GM18505 (cell line): ENCODE measurements at regions not wholly inside any gene's neighbourhood (a gene's known extent, or its start where the extent isn't known, plus 50 kb on each side); places are given as distances from the start of the nearest gene placed in this dataset.

Experiments used
- ATAC-seq: cut with Tn5 transposase; IDR thresholded peaks from one replicate; pipeline ENCODE4 v1.9.1; 2021; ENCODE audit not compliant: unreplicated experiment
- POLR2A ChIP-seq: IDR thresholded peaks from 4 replicates; pipeline ENCODE4 v1.6.1; 2011; ENCODE audit warnings: borderline replicate concordance; ENCODE audit not compliant: insufficient read depth, insufficient read length; ENCODE audit errors: extremely low read depth

DNA sequence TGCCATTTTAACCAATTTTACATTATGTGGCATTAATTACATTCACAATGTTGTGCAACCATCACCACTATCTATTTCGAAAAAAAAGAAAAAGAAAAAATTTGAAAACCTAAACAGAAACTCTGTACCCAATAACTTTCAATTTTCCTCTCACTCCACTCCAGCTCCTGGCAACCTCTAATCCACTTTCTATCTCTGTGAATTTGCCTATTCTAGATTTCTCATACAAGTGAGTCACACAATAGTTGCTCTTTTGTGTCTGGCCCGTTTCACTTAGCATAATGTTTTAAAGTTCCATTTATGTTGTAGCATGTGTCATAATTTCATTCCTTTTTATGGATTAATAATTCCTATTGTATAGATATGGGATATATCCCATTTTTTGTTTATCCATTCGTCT lies 53.3 kb upstream of the TBC1D5 start:
- ATAC-seq, result no peak

GRCh38 chr3:17795280-17795679 lies 52.8 kb upstream of the TBC1D5 start:
- no peak for ATAC-seq
- TF ChIP-seq POLR2A, result no peak

More for the DNA sequence above, 53.3 kb upstream of the TBC1D5 start:
- TF ChIP-seq POLR2A, result no peak

GRCh38 chr3:17793542-17794195 lies 51.2 kb upstream of the TBC1D5 start:
- no peak for ATAC-seq
- no peak for TF ChIP-seq POLR2A
